Thoracic aorta (tissue), 2 donors: ENCODE measurements at regions not wholly inside any gene's neighbourhood (a gene's known extent, or its start where the extent isn't known, plus 50 kb on each side); places are given as distances from the start of the nearest gene placed in this dataset.

Source experiments
- ATAC-seq: fragments of 150-250 bp; one replicate; pipeline ENCODE4 v1.8.0; 2017; ENCODE audit warnings: low read depth; ENCODE audit not compliant: insufficient number of reproducible peaks, low FRiP score
- DNase-seq: peaks from one replicate; pipeline ENCODE4 v3.0.0-alpha.2; 2020; ENCODE audit warnings: low spot score
- H3K27ac ChIP-seq, 2 donors: fragments of 200-600 bp; sonication (generic); 1 replicate in 1 of 2; 2 replicates in 1 of 2; pipeline ENCODE4 v1.5.1; 2016; ENCODE audit warnings: mild to moderate bottlenecking in 2 of 2, moderate library complexity in 2 of 2
- H3K27me3 ChIP-seq: fragments of 200-600 bp; sonication (generic); replicated peaks from 2 replicates; pipeline ENCODE4 v1.6.0; 2016; ENCODE audit warnings: mild to moderate bottlenecking; ENCODE audit not compliant: insufficient read depth
- H3K36me3 ChIP-seq: fragments of 200-600 bp; sonication (generic); one replicate; pipeline ENCODE4 v1.5.1; 2016
- H3K4me1 ChIP-seq, 2 donors: fragments of 200-600 bp; sonication (generic); 1 replicate in 1 of 2; 2 replicates in 1 of 2; pipeline versions ENCODE4 v1.5.1 to v1.6.0; 2016; ENCODE audit warnings: low read depth in 2 of 2, mild to moderate bottlenecking in 1 of 2; ENCODE audit not compliant: control insufficient read depth in 1 of 2
- H3K4me3 ChIP-seq: fragments of 200-600 bp; sonication (generic); 2 replicates; pipeline ENCODE4 v1.5.1; 2016; ENCODE audit warnings: mild to moderate bottlenecking
- H3K9me3 ChIP-seq: fragments of 200-600 bp; sonication (generic); 2 replicates; pipeline ENCODE4 v1.5.1; 2016
- TF ChIP-seq, protein P1 (sequence below): fragments of 200-600 bp; sonication (generic); IDR thresholded peaks from one replicate; pipeline ENCODE4 v1.5.1; 2019; ENCODE audit warnings: antibody characterized with exemption

DNA sequence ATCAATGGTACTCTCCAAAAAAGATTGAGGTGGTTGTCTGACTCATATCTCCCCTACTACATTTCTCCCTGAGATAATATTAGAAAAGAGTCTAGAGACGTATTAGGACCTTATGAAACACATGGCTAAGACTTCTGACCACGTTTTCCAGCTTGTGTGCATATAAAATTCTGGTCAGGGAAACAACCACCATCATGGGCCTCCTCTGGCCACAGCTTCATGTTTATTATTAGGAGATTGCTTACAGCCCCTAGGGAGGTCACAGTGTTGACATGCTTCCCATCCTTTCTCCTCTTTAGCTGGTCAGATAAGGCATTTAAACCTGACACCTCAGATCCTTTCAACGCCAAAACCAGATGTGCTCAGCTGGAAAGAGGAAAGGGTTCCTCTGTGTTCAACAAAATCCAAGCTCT, 620.2 kb downstream of the PLPP3 start:
- H3K27me3 ChIP-seq, result no peaks in the 10 kb centered on the region
- H3K27ac ChIP-seq, result no peak overlapping the region
- no peak overlapping the region for H3K4me3 ChIP-seq
- DNase-seq, result no peak
- H3K4me1 ChIP-seq, result no peaks in the 10 kb centered on the region
- TF ChIP-seq, protein P1, sequence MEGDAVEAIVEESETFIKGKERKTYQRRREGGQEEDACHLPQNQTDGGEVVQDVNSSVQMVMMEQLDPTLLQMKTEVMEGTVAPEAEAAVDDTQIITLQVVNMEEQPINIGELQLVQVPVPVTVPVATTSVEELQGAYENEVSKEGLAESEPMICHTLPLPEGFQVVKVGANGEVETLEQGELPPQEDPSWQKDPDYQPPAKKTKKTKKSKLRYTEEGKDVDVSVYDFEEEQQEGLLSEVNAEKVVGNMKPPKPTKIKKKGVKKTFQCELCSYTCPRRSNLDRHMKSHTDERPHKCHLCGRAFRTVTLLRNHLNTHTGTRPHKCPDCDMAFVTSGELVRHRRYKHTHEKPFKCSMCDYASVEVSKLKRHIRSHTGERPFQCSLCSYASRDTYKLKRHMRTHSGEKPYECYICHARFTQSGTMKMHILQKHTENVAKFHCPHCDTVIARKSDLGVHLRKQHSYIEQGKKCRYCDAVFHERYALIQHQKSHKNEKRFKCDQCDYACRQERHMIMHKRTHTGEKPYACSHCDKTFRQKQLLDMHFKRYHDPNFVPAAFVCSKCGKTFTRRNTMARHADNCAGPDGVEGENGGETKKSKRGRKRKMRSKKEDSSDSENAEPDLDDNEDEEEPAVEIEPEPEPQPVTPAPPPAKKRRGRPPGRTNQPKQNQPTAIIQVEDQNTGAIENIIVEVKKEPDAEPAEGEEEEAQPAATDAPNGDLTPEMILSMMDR, result no peak
- no peaks in the 10 kb centered on the region for H3K36me3 ChIP-seq
- no peak for ATAC-seq
- no peaks in the 10 kb centered on the region for H3K9me3 ChIP-seq

- H3K9me3 ChIP-seq, result no peaks in the 10 kb centered on the region
- H3K27me3 ChIP-seq, result no peaks in the 10 kb centered on the region
- no peak for ATAC-seq
- H3K4me1 ChIP-seq, result no peaks in the 10 kb centered on the region
- DNase-seq, result no peak
- H3K27ac ChIP-seq, result no peak overlapping the region
- no peak overlapping the region for H3K4me3 ChIP-seq
- no peaks in the 10 kb centered on the region for H3K36me3 ChIP-seq
- TF ChIP-seq, protein P1, result no peak
Observed at GRCh38 chr1:55958498-55958897, 620.9 kb downstream of the PLPP3 start.

DNA sequence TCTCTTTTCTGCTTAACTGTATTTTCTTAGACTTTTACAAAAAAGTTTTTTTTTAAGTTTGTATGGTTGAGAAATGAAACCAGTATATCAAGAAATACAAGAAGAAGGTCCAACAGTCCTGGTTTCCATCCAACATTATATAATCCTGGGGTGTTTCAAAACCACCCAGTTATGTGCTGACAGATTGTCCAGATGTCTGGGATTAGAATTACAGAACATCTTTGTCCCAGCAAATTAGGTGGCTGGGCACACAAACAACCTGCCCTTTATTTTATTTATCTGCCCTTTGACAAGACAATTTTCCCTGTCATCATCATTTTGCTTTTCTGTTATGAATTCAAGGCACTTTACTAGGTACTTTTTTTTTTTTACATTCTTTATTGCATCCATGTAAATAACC, 622.1 kb downstream of the PLPP3 start:
- Histone ChIP-seq H3K4me3 (no peak overlapping the region), H3K27ac (no peak overlapping the region), H3K4me1 (no peaks in the 10 kb centered on the region), H3K27me3 (no peaks in the 10 kb centered on the region), H3K36me3 (no peaks in the 10 kb centered on the region), H3K9me3 (no peaks in the 10 kb centered on the region)
- ATAC-seq, result no peak
- no peak for DNase-seq
- TF ChIP-seq, protein P1, result no peak

DNA sequence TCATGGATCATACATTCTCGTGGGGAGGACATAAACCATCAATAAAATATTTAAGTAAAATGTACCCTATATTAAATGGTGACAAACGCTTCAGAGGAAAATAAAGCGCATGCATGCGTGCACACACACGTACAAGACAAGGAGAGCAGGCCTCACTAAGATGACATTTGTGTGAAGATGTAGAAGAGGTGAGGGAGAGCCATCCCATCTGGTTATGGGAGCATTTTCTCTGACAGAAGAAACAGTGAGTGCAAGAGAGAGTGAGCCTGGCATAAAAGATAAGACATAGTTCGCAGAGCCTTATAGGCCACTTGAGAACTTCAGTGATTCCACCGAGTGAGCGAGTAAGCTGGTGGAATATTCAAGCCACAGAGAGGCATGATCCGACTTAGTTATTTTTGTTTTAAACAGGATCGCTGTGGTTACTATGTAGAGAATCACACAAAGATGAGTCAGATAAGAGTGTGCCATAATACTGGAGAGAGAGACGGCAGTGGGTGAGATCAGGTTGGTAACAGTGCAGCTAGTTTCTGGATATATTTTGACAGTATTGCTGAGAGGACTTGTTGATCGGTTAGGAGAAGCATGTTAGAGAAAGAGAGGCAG, 624.2 kb downstream of the PLPP3 start:
- no peak overlapping the region for H3K27ac ChIP-seq
- no peak overlapping the region for H3K4me3 ChIP-seq
- DNase-seq (no peak), ATAC-seq (no peak)
- H3K4me1 ChIP-seq, result peaks cover 0 to 4% of the 10 kb centered on the region in 2 donors
- TF ChIP-seq, protein P1, result no peak
- H3K9me3 ChIP-seq, result no peaks in the 10 kb centered on the region
- no peaks in the 10 kb centered on the region for H3K36me3 ChIP-seq
- no peaks in the 10 kb centered on the region for H3K27me3 ChIP-seq

GRCh38 chr1:55951291-55951690, 628.1 kb downstream of the PLPP3 start:
- ATAC-seq, result no peak
- no peak for DNase-seq
- no peaks in the 10 kb centered on the region for H3K27me3 ChIP-seq

More at GRCh38 chr1:55951291-55951690, 628.1 kb downstream of the PLPP3 start:
- no peaks in the 10 kb centered on the region for H3K9me3 ChIP-seq
- TF ChIP-seq, protein P1, result no peak
- H3K27ac ChIP-seq, result no peak overlapping the region
- no peak overlapping the region for H3K4me3 ChIP-seq
- H3K36me3 ChIP-seq, result no peaks in the 10 kb centered on the region
- peaks cover 0 to 4% of the 10 kb centered on the region in 2 donors for H3K4me1 ChIP-seq
